Adrenal gland (tissue), 9 donors: ENCODE measurements at regions not wholly inside any gene's neighbourhood (a gene's known extent, or its start where the extent isn't known, plus 50 kb on each side); places are given as distances from the start of the nearest gene placed in this dataset.

Experiments used
- DNase-seq, 7 donors: peaks; one replicate each; pipeline ENCODE4 v3.0.0-alpha.2; 2019 to 2020
- H3K27ac ChIP-seq, 5 donors: fragments of 200-600 bp; sonication (generic) in 4 of 5; 1 replicate in 3 of 5; 2 replicates in 2 of 5; pipeline versions ENCODE4 v1.5.1 to v1.8.0; 2016 to 2020; ENCODE audit warnings: mild to moderate bottlenecking in 1 of 5
- H3K27me3 ChIP-seq: fragments of 200-600 bp; 2 replicates; pipeline ENCODE4 v1.8.0; 2021
- H3K36me3 ChIP-seq, 2 donors: fragments of 200-600 bp; replicated peaks in 1 of 2; 1 replicate in 1 of 2; 2 replicates in 1 of 2; pipeline versions ENCODE4 v1.5.1 to v1.8.0; 2018 to 2022
- H3K4me1 ChIP-seq, 2 donors: fragments of 200-600 bp; replicated peaks in 1 of 2; 1 replicate in 1 of 2; 2 replicates in 1 of 2; pipeline versions ENCODE4 v1.5.1 to v1.8.0; 2018 to 2021
- H3K4me3 ChIP-seq, 4 donors: fragments of 200-600 bp; sonication (generic) in 3 of 4; one replicate each; pipeline ENCODE4 v1.5.1; 2016 to 2018
- H3K9me3 ChIP-seq, 3 donors: fragments of 200-600 bp; sonication (generic) in 1 of 3; replicated peaks in 1 of 3; 1 replicate in 2 of 3; 2 replicates in 1 of 3; pipeline versions ENCODE4 v1.5.1 to v1.8.0; 2016 to 2021
- CTCF ChIP-seq, 6 experiments: fragments of 450-650 bp in 4 of 6; fragments of 200-600 bp in 2 of 6; sonication (generic) in 1 of 6; IDR thresholded peaks; 1 replicate in 5 of 6; 2 replicates in 1 of 6; pipeline versions ENCODE4 v1.5.1 to v1.8.0; 2016 to 2021; ENCODE audit warnings: antibody characterized with exemption in 6 of 6, mild to moderate bottlenecking in 2 of 6, moderate library complexity in 1 of 6
- POLR2A ChIP-seq, 2 donors: fragments of 450-650 bp; IDR thresholded peaks; one replicate each; pipeline ENCODE4 v1.6.1; 2017; ENCODE audit warnings: antibody characterized with exemption in 2 of 2, mild to moderate bottlenecking in 2 of 2, moderate library complexity in 1 of 2
- WGBS, 4 donors: extraction: QIAGEN DNeasy Blood & Tissue Kit in 2 of 4; methylation state at CpG; one replicate each; pipeline versions ENCODE4 v1.1.5 to v1.1.7; 2013 to 2017; 5-methylcytosine and 5-hydroxymethylcytosine counted together
- intact Hi-C, 2 donors: fragments of 100-400 bp; cut with DNase I; formaldehyde crosslinking; loops; one replicate each; pipeline versions ENCODE4 v1.14.1 to v1.15.0; 2022 to 2023
- donor health status: healthy with polysubstance abuse.
- donor health status: Bipolar disorder and iron deficiency.
- donor health status: DM: yes; HTN: yes; CAD: no.
- donor health status: DM: no; HTN: no; CAD: no.
- donor health status: DM: no; HTN: no; CAD: no.

GRCh38 chr20:43836790-43837189 lies 77.9 kb upstream of the TOX2 start:
- Histone ChIP-seq H3K9me3 (no peaks in the 10 kb centered on the region), H3K4me3 (no peak overlapping the region), H3K36me3 (no peaks in the 10 kb centered on the region), H3K4me1 (no peaks in the 10 kb centered on the region), H3K27ac (no peak overlapping the region), H3K27me3 (no peaks in the 10 kb centered on the region)
- intact Hi-C loops: no loop called here
- TF ChIP-seq POLR2A (IDR thresholded peaks at IDR 0.05) (no peak), CTCF (IDR thresholded peaks at IDR 0.05) (no peak)
- 88 to 92% (median 90%) methylated on average over 6 of the region's 6 CpGs for WGBS, 4 donors
- no peak for DNase-seq

- Histone ChIP-seq H3K27ac (no peak overlapping the region), H3K9me3 (no peaks in the 10 kb centered on the region), H3K4me1 (no peaks in the 10 kb centered on the region), H3K36me3 (no peaks in the 10 kb centered on the region), H3K4me3 (no peak overlapping the region), H3K27me3 (no peaks in the 10 kb centered on the region)
- 86 to 93% (median 88%) methylated on average over 8 of the region's 8 CpGs for WGBS, 4 donors
- DNase-seq: no peak
- intact Hi-C loops: no loop called here
- TF ChIP-seq CTCF (IDR thresholded peaks at IDR 0.05): no peak
- TF ChIP-seq POLR2A (IDR thresholded peaks at IDR 0.05): no peak
Observed at GRCh38 chr20:43835944-43836508, 78.6 kb upstream of the TOX2 start.

- 82 to 92% (median 87%) methylated on average over 5 to 6 of the region's 6 CpGs for WGBS, 4 donors
- intact Hi-C loops: loop anchor here in 1 of 2 donors (5.0 kb wide), 1 partner anchor 71 kb away; no protein-coding TSS in a partner anchor
- DNase-seq: no peak
Observed at GRCh38 chr20:43833511-43834395, 80.9 kb upstream of the TOX2 start.

More at GRCh38 chr20:43833511-43834395, 80.9 kb upstream of the TOX2 start:
- Histone ChIP-seq H3K9me3 (no peaks in the 10 kb centered on the region), H3K4me1 (no peaks in the 10 kb centered on the region), H3K4me3 (no peak overlapping the region), H3K27me3 (no peaks in the 10 kb centered on the region), H3K27ac (no peak overlapping the region), H3K36me3 (no peaks in the 10 kb centered on the region)
- no peak for TF ChIP-seq CTCF (IDR thresholded peaks at IDR 0.05)
- no peak for TF ChIP-seq POLR2A (IDR thresholded peaks at IDR 0.05)
